T-helper 1 cell treated with Interleukin-12 subunit alpha and Interleukin-12 subunit beta and Interleukin-4 antibody, amounts not matched to agents 30 ng/mL and 1 ng/mL, for 36 hours (primary cell): ENCODE measurements at regions not wholly inside any gene's neighbourhood (a gene's known extent, or its start where the extent isn't known, plus 50 kb on each side); places are given as distances from the start of the nearest gene placed in this dataset.

Experiments
- intact Hi-C: fragments of 100-400 bp; cut with micrococcal nuclease; formaldehyde crosslinking; loops from one replicate; pipeline ENCODE4 v1.15.1; 2024

DNA sequence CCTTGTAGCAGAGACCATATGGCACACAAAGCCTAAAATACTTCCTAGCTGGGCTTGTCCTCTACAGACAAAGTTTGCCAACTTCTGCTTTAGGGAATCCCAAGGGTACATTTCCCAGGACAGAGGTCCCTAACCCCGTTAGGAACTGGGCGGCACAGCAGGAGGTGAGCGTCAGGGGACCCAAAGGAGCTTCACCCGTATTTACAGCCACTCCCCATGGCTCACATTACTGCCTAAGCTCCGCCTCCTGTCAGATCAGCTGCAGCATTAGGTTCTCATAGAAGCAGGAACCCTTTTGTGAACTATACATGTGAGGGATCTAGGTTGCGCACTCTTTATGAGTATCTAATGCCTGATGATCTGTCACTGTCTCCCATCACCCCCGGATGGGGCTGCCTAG is 88.5 kb upstream of the TRPM3 start:
- intact Hi-C loops = no loop called here

- intact Hi-C loops = no loop called here
These were observed 81.5 kb upstream of the TRPM3 start for GRCh38 chr9:71202931-71203330.

DNA sequence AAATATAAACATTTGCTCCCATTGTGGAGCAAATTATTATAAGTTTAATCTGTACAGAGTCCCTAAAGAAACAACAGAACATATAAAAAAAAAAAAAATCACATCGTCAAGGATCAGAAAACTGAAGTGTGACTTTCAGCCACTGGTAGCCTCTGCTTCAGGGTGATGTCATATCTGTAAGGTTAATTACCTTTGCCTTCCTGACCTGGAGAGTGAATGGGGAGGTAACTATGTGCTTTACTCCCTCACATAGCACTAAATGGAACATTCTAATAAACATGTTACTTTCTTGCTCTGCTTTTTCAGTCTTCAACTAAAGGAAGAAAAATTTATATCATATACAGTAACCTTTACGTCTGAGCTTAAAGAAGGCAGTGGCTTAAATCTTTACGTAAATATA is 70.3 kb upstream of the TRPM3 start:
- intact Hi-C loops = no loop called here

DNA sequence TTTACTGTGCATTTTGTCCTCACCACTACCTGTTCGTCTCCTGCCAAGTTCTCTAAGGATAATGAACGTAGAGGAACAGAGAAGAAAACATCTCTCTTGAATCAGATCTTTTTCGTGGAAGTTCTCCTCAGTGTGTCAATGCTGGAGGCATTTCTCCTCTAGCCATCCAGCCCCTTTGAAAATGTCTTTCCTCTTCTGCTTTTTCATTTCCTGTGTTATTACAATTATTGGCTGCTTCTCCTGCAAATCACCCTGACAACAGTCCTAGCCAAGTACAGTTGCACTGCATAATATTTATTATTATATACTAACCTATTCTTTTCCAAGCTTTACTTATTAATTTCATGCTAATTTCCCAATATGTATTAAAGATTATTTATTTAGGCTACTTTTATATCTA is 61.8 kb upstream of the TRPM3 start:
- intact Hi-C loops = no loop called here

DNA sequence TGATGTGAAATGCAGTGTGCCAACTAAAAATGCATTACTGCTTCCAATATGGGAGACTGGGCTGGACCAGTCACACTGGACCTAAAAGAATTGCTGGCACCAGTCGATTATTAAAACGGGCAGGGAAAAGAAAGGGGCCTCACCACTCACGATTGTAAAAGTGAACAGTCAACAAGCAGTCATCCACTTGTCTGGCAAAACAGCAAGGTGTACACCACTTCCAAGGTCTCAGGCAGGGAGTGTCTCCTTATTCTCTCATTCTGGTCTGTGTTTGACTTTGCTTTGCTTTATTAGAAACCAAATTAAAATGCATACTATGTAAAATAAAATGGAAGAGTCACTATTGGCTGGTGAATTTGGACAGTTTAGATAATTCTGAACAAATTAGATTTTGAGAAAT is 57.8 kb upstream of the TRPM3 start:
- intact Hi-C loops = no loop called here

- intact Hi-C loops = no loop called here
These were observed 56.5 kb upstream of the TRPM3 start for GRCh38 chr9:71177901-71178300.

DNA sequence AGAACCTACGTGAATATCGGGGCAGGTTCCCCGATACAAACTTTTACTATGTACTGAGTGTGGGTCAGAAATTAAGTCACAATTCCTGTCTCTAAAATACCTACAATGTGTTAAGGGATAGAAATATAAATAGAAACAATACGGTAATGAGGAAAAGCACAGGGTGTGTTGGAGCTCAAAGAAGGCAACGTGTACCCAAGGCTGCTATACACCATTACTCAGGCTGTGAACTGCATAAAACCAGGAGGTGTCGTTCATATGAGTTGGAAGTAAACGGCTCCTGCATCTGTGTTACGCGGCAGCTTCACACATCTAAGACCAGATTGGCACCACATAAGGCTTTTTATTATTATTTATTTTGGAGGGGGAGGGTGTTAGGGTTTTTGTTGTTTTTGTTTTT is 50.1 kb upstream of the TRPM3 start:
- intact Hi-C loops = no loop called here
